ENCODE measurements at regions not wholly inside any gene's neighbourhood (a gene's known extent, or its start where the extent isn't known, plus 50 kb on each side); places are given as distances from the start of the nearest gene placed in this dataset.

- DNase-seq (ENCODE audit: extremely low read depth in 1 of 2, low read depth in 1 of 2): no peak
These were observed 60.6 kb upstream of the FRMD4B start for GRCh38 chr3:69446402-69447072.

GRCh38 chr3:69445498-69445897, 59.6 kb upstream of the FRMD4B start:
- no peak for DNase-seq (ENCODE audit: extremely low read depth in 1 of 2, low read depth in 1 of 2)

GRCh38 chr3:69445024-69445423, 59.1 kb upstream of the FRMD4B start:
- DNase-seq (ENCODE audit: extremely low read depth in 1 of 2, low read depth in 1 of 2): no peak

GRCh38 chr3:69443457-69443920, 57.6 kb upstream of the FRMD4B start:
- no peak for DNase-seq (ENCODE audit: extremely low read depth in 1 of 2, low read depth in 1 of 2)

GRCh38 chr3:69442771-69443311, 57.0 kb upstream of the FRMD4B start:
- peak in 1 of 2 donors; percentile 17 for DNase-seq (ENCODE audit: extremely low read depth in 1 of 2, low read depth in 1 of 2)

- DNase-seq (ENCODE audit: extremely low read depth in 1 of 2, low read depth in 1 of 2): no peak
These were observed 55.8 kb upstream of the FRMD4B start for GRCh38 chr3:69441732-69442131.

- no peak for DNase-seq (ENCODE audit: extremely low read depth in 1 of 2, low read depth in 1 of 2)
These were observed 55.2 kb upstream of the FRMD4B start for GRCh38 chr3:69441040-69441439.

GRCh38 chr3:69439643-69440270, 53.9 kb upstream of the FRMD4B start:
- no peak for DNase-seq (ENCODE audit: extremely low read depth in 1 of 2, low read depth in 1 of 2)

- no peak for DNase-seq (ENCODE audit: extremely low read depth in 1 of 2, low read depth in 1 of 2)
These were observed 52.6 kb upstream of the FRMD4B start for GRCh38 chr3:69438476-69438875.

GRCh38 chr3:69435274-69436265, 49.7 kb upstream of the FRMD4B start:
- no peak for DNase-seq (ENCODE audit: extremely low read depth in 1 of 2, low read depth in 1 of 2)
